NCI-H460 (cell line): ENCODE measurements at regions not wholly inside any gene's neighbourhood (a gene's known extent, or its start where the extent isn't known, plus 50 kb on each side); places are given as distances from the start of the nearest gene placed in this dataset.

Experiments used
- DNase-seq: peaks from one replicate; pipeline ENCODE4 v3.0.0-alpha.2; 2016; ENCODE audit warnings: low read depth; ENCODE audit errors: extremely low read depth

GRCh38 chr7:18400726-18401125, 94.8 kb upstream of the HDAC9 start:
- no peak for DNase-seq

- no peak for DNase-seq
These were observed 93.8 kb upstream of the HDAC9 start for GRCh38 chr7:18401757-18402156.

- DNase-seq, result no peak
These were observed 92.9 kb upstream of the HDAC9 start for GRCh38 chr7:18402488-18403183.

GRCh38 chr7:18405726-18406125, 89.8 kb upstream of the HDAC9 start:
- DNase-seq, result no peak

GRCh38 chr7:18407385-18407784, 88.2 kb upstream of the HDAC9 start:
- DNase-seq, result no peak

GRCh38 chr7:18408461-18408860, 87.1 kb upstream of the HDAC9 start:
- DNase-seq, result no peak

- DNase-seq, result no peak
These were observed 86.7 kb upstream of the HDAC9 start for GRCh38 chr7:18408868-18409267.

- no peak for DNase-seq
These were observed 82.1 kb upstream of the HDAC9 start for GRCh38 chr7:18413447-18413846.

- DNase-seq, result no peak
These were observed 80.7 kb upstream of the HDAC9 start for GRCh38 chr7:18414885-18415284.

- DNase-seq, result no peak
These were observed 78.6 kb upstream of the HDAC9 start for GRCh38 chr7:18416988-18417387.

- DNase-seq, result no peak
These were observed 76.1 kb upstream of the HDAC9 start for GRCh38 chr7:18419456-18419855.

GRCh38 chr7:18420108-18420507, 75.4 kb upstream of the HDAC9 start:
- DNase-seq, result no peak

- DNase-seq, result no peak
These were observed 74.8 kb upstream of the HDAC9 start for GRCh38 chr7:18420748-18421147.

GRCh38 chr7:18421297-18422002, 74.1 kb upstream of the HDAC9 start:
- no peak for DNase-seq

- no peak for DNase-seq
These were observed 70.3 kb upstream of the HDAC9 start for GRCh38 chr7:18425227-18425626.

- DNase-seq, result no peak
These were observed 69.6 kb upstream of the HDAC9 start for GRCh38 chr7:18425838-18426445.

- DNase-seq, result no peak
These were observed 68.9 kb upstream of the HDAC9 start for GRCh38 chr7:18426564-18427226.

- DNase-seq, result no peak
These were observed 66.0 kb upstream of the HDAC9 start for GRCh38 chr7:18429547-18429946.

GRCh38 chr7:18430810-18431209, 64.7 kb upstream of the HDAC9 start:
- no peak for DNase-seq

- DNase-seq, result no peak
These were observed 61.4 kb upstream of the HDAC9 start for GRCh38 chr7:18434171-18434570.

GRCh38 chr7:18437101-18437500, 58.4 kb upstream of the HDAC9 start:
- no peak for DNase-seq

- no peak for DNase-seq
These were observed 54.6 kb upstream of the HDAC9 start for GRCh38 chr7:18440934-18441333.
